ENCODE measurements at regions not wholly inside any gene's neighbourhood (a gene's known extent, or its start where the extent isn't known, plus 50 kb on each side); places are given as distances from the start of the nearest gene placed in this dataset.

- no peak for DNase-seq (ENCODE audit: low spot score)
Observed at GRCh38 chr4:58205446-58206235, 1095.5 kb upstream of the IGFBP7 start.

GRCh38 chr4:58192217-58192616, 1082.0 kb upstream of the IGFBP7 start:
- no peak for DNase-seq (ENCODE audit: low spot score)

GRCh38 chr4:58191109-58191508, 1080.9 kb upstream of the IGFBP7 start:
- DNase-seq (ENCODE audit: low spot score): no peak

GRCh38 chr4:58188316-58188715, 1078.1 kb upstream of the IGFBP7 start:
- DNase-seq (ENCODE audit: low spot score): no peak

- no peak for DNase-seq (ENCODE audit: low spot score)
Observed at GRCh38 chr4:58175024-58175423, 1064.8 kb upstream of the IGFBP7 start.

GRCh38 chr4:58166490-58166889, 1056.3 kb upstream of the IGFBP7 start:
- DNase-seq (ENCODE audit: low spot score): no peak

- no peak for DNase-seq (ENCODE audit: low spot score)
Observed at GRCh38 chr4:58163156-58163555, 1053.0 kb upstream of the IGFBP7 start.

- DNase-seq (ENCODE audit: low spot score): no peak
Observed at GRCh38 chr4:58149404-58150085, 1039.4 kb upstream of the IGFBP7 start.

- no peak for DNase-seq (ENCODE audit: low spot score)
Observed at GRCh38 chr4:58144721-58145120, 1034.5 kb upstream of the IGFBP7 start.

GRCh38 chr4:58138786-58139668, 1028.8 kb upstream of the IGFBP7 start:
- no peak for DNase-seq (ENCODE audit: low spot score)

GRCh38 chr4:58136604-58137003, 1026.4 kb upstream of the IGFBP7 start:
- DNase-seq (ENCODE audit: low spot score): no peak

- no peak for DNase-seq (ENCODE audit: low spot score)
Observed at GRCh38 chr4:58127680-58128079, 1017.5 kb upstream of the IGFBP7 start.

GRCh38 chr4:58119298-58119697, 1009.1 kb upstream of the IGFBP7 start:
- no peak for DNase-seq (ENCODE audit: low spot score)

- no peak for DNase-seq (ENCODE audit: low spot score)
Observed at GRCh38 chr4:58113126-58113525, 1002.9 kb upstream of the IGFBP7 start.

GRCh38 chr4:58111818-58112217, 1001.6 kb upstream of the IGFBP7 start:
- no peak for DNase-seq (ENCODE audit: low spot score)

- no peak for DNase-seq (ENCODE audit: low spot score)
Observed at GRCh38 chr4:58093352-58093751, 983.2 kb upstream of the IGFBP7 start.

- no peak for DNase-seq (ENCODE audit: low spot score)
Observed at GRCh38 chr4:58090539-58090938, 980.4 kb upstream of the IGFBP7 start.

GRCh38 chr4:58081356-58081755, 971.2 kb upstream of the IGFBP7 start:
- DNase-seq (ENCODE audit: low spot score): peak; percentile 59

GRCh38 chr4:58075724-58076123, 965.5 kb upstream of the IGFBP7 start:
- DNase-seq (ENCODE audit: low spot score): no peak

GRCh38 chr4:58074382-58074781, 964.2 kb upstream of the IGFBP7 start:
- no peak for DNase-seq (ENCODE audit: low spot score)

GRCh38 chr4:58070726-58071125, 960.5 kb upstream of the IGFBP7 start:
- no peak for DNase-seq (ENCODE audit: low spot score)

- DNase-seq (ENCODE audit: low spot score): no peak
Observed at GRCh38 chr4:58064653-58065052, 954.5 kb upstream of the IGFBP7 start.
